ENCODE measurements at regions not wholly inside any gene's neighbourhood (a gene's known extent, or its start where the extent isn't known, plus 50 kb on each side); places are given as distances from the start of the nearest gene placed in this dataset.

DNA sequence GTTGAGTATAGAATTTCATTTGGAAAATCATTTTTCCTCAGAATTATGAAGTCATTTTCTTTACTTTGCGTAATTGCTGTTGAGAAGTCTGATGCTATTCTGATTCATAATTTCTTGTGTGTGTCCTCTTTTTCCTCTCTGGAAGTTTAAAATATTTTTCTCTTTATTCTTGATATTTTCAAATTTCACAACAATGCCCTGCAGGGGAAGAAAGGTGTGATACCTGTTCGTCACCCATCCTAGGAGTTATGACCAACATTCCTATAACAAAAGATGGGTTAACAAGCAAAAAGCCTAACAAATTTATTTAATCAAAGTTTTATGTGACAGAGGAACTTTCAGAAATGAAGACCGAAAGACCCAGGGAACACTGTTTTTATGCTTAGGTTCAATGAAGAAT is 171.5 kb upstream of the AKIRIN2 start:
- no peaks in the 10 kb centered on the region for H3K9me3 ChIP-seq (ENCODE audit: control insufficient read depth, insufficient read depth, low read depth, low read length)
- no peaks in the 10 kb centered on the region for H4K20me1 ChIP-seq (ENCODE audit: control insufficient read depth, extremely low read depth, insufficient read depth, low read length)
- TF ChIP-seq EZH2 (IDR thresholded peaks at IDR 0.05; ENCODE audit: low read length, missing control alignments): no peak
- TF ChIP-seq CTCF (conservative IDR thresholded peaks at IDR 0.05 in 1 of 2, IDR thresholded peaks at IDR 0.05 in 1 of 2; ENCODE audit: low read depth in 1 of 2, low read length in 2 of 2): no peak
- no peaks in the 10 kb centered on the region for H3K27me3 ChIP-seq (ENCODE audit: control insufficient read depth, insufficient read depth, low read length)
- H3K4me2 ChIP-seq (ENCODE audit: extremely low read depth, insufficient read depth, low read length): no peak overlapping the region
- H3K79me2 ChIP-seq (ENCODE audit: control insufficient read depth, insufficient read depth, low read length): no peaks in the 10 kb centered on the region
- no peaks in the 10 kb centered on the region for H3K4me1 ChIP-seq (ENCODE audit: control insufficient read depth, extremely low read depth, insufficient read depth, low read length)
- no peak overlapping the region for H3K27ac ChIP-seq (ENCODE audit: insufficient read depth, low read length)
- no peak overlapping the region for H3K4me3 ChIP-seq (replicated peaks in 1 of 4; ENCODE audit: control extremely low read depth in 1 of 4, insufficient read depth in 1 of 4, low read depth in 3 of 4, low read length in 4 of 4)
- no peaks in the 10 kb centered on the region for H3K36me3 ChIP-seq (ENCODE audit: control insufficient read depth, insufficient read depth, low read length)
- no peak overlapping the region for H3K9ac ChIP-seq (ENCODE audit: insufficient read depth, low read length)
- no peak for DNase-seq (ENCODE audit: low read depth in 2 of 2)
- H2AFZ ChIP-seq (ENCODE audit: low read length): no peak overlapping the region

DNA sequence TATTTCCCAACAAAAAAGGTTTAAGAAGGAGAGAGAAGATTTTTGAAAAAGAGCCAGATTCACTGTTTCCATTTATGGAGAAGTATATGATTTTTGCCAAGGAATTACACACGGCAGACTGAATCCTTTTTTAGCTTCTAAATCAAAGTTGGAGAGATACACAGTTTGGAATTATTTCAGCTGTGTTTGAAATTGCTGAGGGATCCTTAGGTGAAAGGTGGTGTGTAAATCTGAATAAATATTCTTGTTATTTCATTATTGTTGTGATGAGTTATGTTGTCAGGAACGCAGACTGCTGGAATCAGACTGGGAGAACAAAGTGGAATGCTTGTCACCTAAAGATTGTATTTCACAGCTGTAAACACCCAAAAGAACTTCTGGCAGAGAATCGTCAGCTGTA is 168.5 kb upstream of the AKIRIN2 start:
- Histone ChIP-seq H3K9ac (ENCODE audit: insufficient read depth, low read length) (no peak overlapping the region), H4K20me1 (ENCODE audit: control insufficient read depth, extremely low read depth, insufficient read depth, low read length) (no peaks in the 10 kb centered on the region), H3K79me2 (ENCODE audit: control insufficient read depth, insufficient read depth, low read length) (no peaks in the 10 kb centered on the region), H3K9me3 (ENCODE audit: control insufficient read depth, insufficient read depth, low read depth, low read length) (no peaks in the 10 kb centered on the region), H2AFZ (ENCODE audit: low read length) (no peak overlapping the region), H3K4me2 (ENCODE audit: extremely low read depth, insufficient read depth, low read length) (no peak overlapping the region), H3K36me3 (ENCODE audit: control insufficient read depth, insufficient read depth, low read length) (no peaks in the 10 kb centered on the region), H3K27ac (ENCODE audit: insufficient read depth, low read length) (no peak overlapping the region), H3K27me3 (ENCODE audit: control insufficient read depth, insufficient read depth, low read length) (no peaks in the 10 kb centered on the region), H3K4me1 (ENCODE audit: control insufficient read depth, extremely low read depth, insufficient read depth, low read length) (no peaks in the 10 kb centered on the region), H3K4me3 (replicated peaks in 1 of 4; ENCODE audit: control extremely low read depth in 1 of 4, insufficient read depth in 1 of 4, low read depth in 3 of 4, low read length in 4 of 4) (no peak overlapping the region)
- DNase-seq (ENCODE audit: low read depth in 2 of 2): peak in 1 of 2 donors; percentile 57
- TF ChIP-seq EZH2 (IDR thresholded peaks at IDR 0.05; ENCODE audit: low read length, missing control alignments) (no peak), CTCF (conservative IDR thresholded peaks at IDR 0.05 in 1 of 2, IDR thresholded peaks at IDR 0.05 in 1 of 2; ENCODE audit: low read depth in 1 of 2, low read length in 2 of 2) (no peak)

- no peaks in the 10 kb centered on the region for H4K20me1 ChIP-seq (ENCODE audit: control insufficient read depth, extremely low read depth, insufficient read depth, low read length)
- DNase-seq (ENCODE audit: low read depth in 2 of 2): no peak
- H3K4me2 ChIP-seq (ENCODE audit: extremely low read depth, insufficient read depth, low read length): no peak overlapping the region
- no peaks in the 10 kb centered on the region for H3K27me3 ChIP-seq (ENCODE audit: control insufficient read depth, insufficient read depth, low read length)
- no peaks in the 10 kb centered on the region for H3K36me3 ChIP-seq (ENCODE audit: control insufficient read depth, insufficient read depth, low read length)
- H3K9ac ChIP-seq (ENCODE audit: insufficient read depth, low read length): no peak overlapping the region
- no peak for TF ChIP-seq EZH2 (IDR thresholded peaks at IDR 0.05; ENCODE audit: low read length, missing control alignments)
- no peak for TF ChIP-seq CTCF (conservative IDR thresholded peaks at IDR 0.05 in 1 of 2, IDR thresholded peaks at IDR 0.05 in 1 of 2; ENCODE audit: low read depth in 1 of 2, low read length in 2 of 2)
- H2AFZ ChIP-seq (ENCODE audit: low read length): no peak overlapping the region
- no peak overlapping the region for H3K27ac ChIP-seq (ENCODE audit: insufficient read depth, low read length)
- no peaks in the 10 kb centered on the region for H3K79me2 ChIP-seq (ENCODE audit: control insufficient read depth, insufficient read depth, low read length)
- H3K4me1 ChIP-seq (ENCODE audit: control insufficient read depth, extremely low read depth, insufficient read depth, low read length): no peaks in the 10 kb centered on the region
- no peaks in the 10 kb centered on the region for H3K9me3 ChIP-seq (ENCODE audit: control insufficient read depth, insufficient read depth, low read depth, low read length)
- H3K4me3 ChIP-seq (replicated peaks in 1 of 4; ENCODE audit: control extremely low read depth in 1 of 4, insufficient read depth in 1 of 4, low read depth in 3 of 4, low read length in 4 of 4): no peak overlapping the region
Observed at GRCh38 chr6:87869064-87869905, 167.3 kb upstream of the AKIRIN2 start.
